K562 (cell line): ENCODE measurements at regions not wholly inside any gene's neighbourhood (a gene's known extent, or its start where the extent isn't known, plus 50 kb on each side); places are given as distances from the start of the nearest gene placed in this dataset.

Experiments used
- ATAC-seq: fragments of 200-7000 bp; cut with Tn5 transposase; 3 replicates; pipeline ENCODE4 v1.9.1; 2020; ENCODE audit warnings: moderate library complexity
- BruUV-seq: library from RNA; stranded (reverse); fragments of 400-500 nt; replicated peaks from 2 replicates; lab custom pipeline; 2021; lab: Mats Ljungman, UMichigan
- CTCF ChIA-PET: fragments of 300-600 bp; formaldehyde crosslinking; extraction: SDS; loops from one replicate; lab custom pipeline; 2021; ENCODE audit warnings: low intra/inter-chr PET ratio; lab: Yijun Ruan, JAX
- POLR2A ChIA-PET: fragments of 300-600, 350-650 bp; sonication (Branson Sonifier 250); formaldehyde crosslinking; extraction: SDS; loops from one replicate; lab custom pipeline; 2021; ENCODE audit warnings: antibody characterized with exemption, inconsistent platforms; lab: Yijun Ruan, JAX
- DNase-seq, 4 experiments: peaks; one replicate each; pipeline versions ENCODE4 v3.0.0 to v3.0.0-alpha.2; 2011 to 2018; ENCODE audit warnings: low spot score in 3 of 4, mixed read lengths in 3 of 4; ENCODE audit errors: extremely low read depth in 1 of 4
- FAIRE-seq: peaks from 2 replicates; lab custom pipeline; 2011; peaks lifted over from hg19 to GRCh38; lab: Jason Lieb, UNC
- H2AFZ ChIP-seq: 2 replicates; pipeline ENCODE4 v1.6.0; 2011; ENCODE audit warnings: low read depth, low read length, control low read depth, inconsistent platforms
- H3K27ac ChIP-seq: fragments of 200-600 bp; 3 replicates; pipeline ENCODE4 v1.8.0; 2011; ENCODE audit warnings: low read depth, mild to moderate bottlenecking, control low read depth, inconsistent platforms, low read length, moderate library complexity, mixed read lengths; ENCODE audit errors: extremely low read depth
- H3K27me3 ChIP-seq, 2 experiments: fragments of 300-600 bp in 1 of 2; 2 replicates in 1 of 2; 3 replicates in 1 of 2; pipeline versions ENCODE4 v1.6.0 to v1.8.0; 2011; ENCODE audit warnings: inconsistent platforms in 2 of 2, low read length in 2 of 2, mild to moderate bottlenecking in 1 of 2, mixed read lengths in 1 of 2, moderate library complexity in 1 of 2; ENCODE audit not compliant: control insufficient read depth in 2 of 2, insufficient read depth in 2 of 2
- H3K36me3 ChIP-seq: fragments of 300-600 bp; 3 replicates; pipeline ENCODE4 v1.8.0; 2011; ENCODE audit warnings: mild to moderate bottlenecking, low read length, inconsistent platforms; ENCODE audit not compliant: control insufficient read depth, insufficient read depth
- H3K4me1 ChIP-seq, 2 experiments: fragments of 200-600 bp in 1 of 2; replicated peaks in 1 of 2; 2 replicates in 1 of 2; 3 replicates in 1 of 2; pipeline versions ENCODE4 v1.5.1 to v1.8.0; 2011; ENCODE audit warnings: inconsistent platforms in 2 of 2, low read length in 2 of 2, mild to moderate bottlenecking in 1 of 2, mixed read lengths in 1 of 2, moderate library complexity in 1 of 2; ENCODE audit not compliant: control insufficient read depth in 2 of 2, insufficient read depth in 2 of 2
- H3K4me2 ChIP-seq: 2 replicates; pipeline ENCODE4 v1.6.1; 2011; ENCODE audit warnings: low read length, control low read depth, inconsistent platforms, mixed read lengths; ENCODE audit not compliant: insufficient read depth
- H3K4me3 ChIP-seq: fragments of 200-600 bp; sonication (generic), shearing (Covaris generic); 2 replicates; pipeline ENCODE4 v1.5.1; 2016; ENCODE audit warnings: control low read depth, inconsistent platforms
- H3K79me2 ChIP-seq: fragments of 200-600 bp; 3 replicates; pipeline ENCODE4 v1.8.0; 2011; ENCODE audit warnings: low read length, inconsistent platforms; ENCODE audit not compliant: control insufficient read depth, insufficient read depth
- H3K9ac ChIP-seq, 2 experiments: 2 replicates each; pipeline versions ENCODE4 v1.6.0 to v1.6.1; 2011; ENCODE audit warnings: low read depth in 2 of 2, low read length in 2 of 2, control low read depth in 1 of 2, inconsistent platforms in 1 of 2, mild to moderate bottlenecking in 1 of 2, mixed read lengths in 1 of 2; ENCODE audit not compliant: insufficient read depth in 1 of 2
- H3K9me1 ChIP-seq: one replicate; pipeline ENCODE4 v1.6.0; 2011; ENCODE audit warnings: inconsistent platforms, mild to moderate bottlenecking, low read length, moderate library complexity; ENCODE audit not compliant: control insufficient read depth, insufficient read depth
- H3K9me3 ChIP-seq: replicated peaks from 2 replicates; pipeline ENCODE4 v1.5.1; 2011; ENCODE audit warnings: low read depth, low read length, inconsistent platforms; ENCODE audit not compliant: control insufficient read depth, insufficient read depth
- H4K20me1 ChIP-seq: replicated peaks from 2 replicates; pipeline ENCODE4 v1.6.1; 2011; ENCODE audit warnings: low read length, inconsistent platforms, mixed read lengths; ENCODE audit not compliant: control insufficient read depth, insufficient read depth
- ARNT ChIP-seq, 2 experiments: fragments of 450-650 bp; IDR thresholded peaks; 2 replicates each; pipeline ENCODE4 v1.6.1; 2016; ENCODE audit warnings: mild to moderate bottlenecking in 1 of 2
- CAMTA2 ChIP-seq: fragments of 250-450 bp; sonication (Bioruptor Pico); conservative IDR thresholded peaks from 2 replicates; pipeline ENCODE4 v1.5.1; 2022
- ERF ChIP-seq: fragments of 450-650 bp; formaldehyde crosslinking; IDR thresholded peaks from 2 replicates; pipeline ENCODE4 v1.4.0; 2020; ENCODE audit warnings: mild to moderate bottlenecking, mixed read lengths
- HLTF ChIP-seq: fragments of 450-650 bp; IDR thresholded peaks from 2 replicates; pipeline ENCODE4 v1.6.1; 2016
- IRF2 ChIP-seq: sonication (generic); formaldehyde crosslinking; IDR thresholded peaks from 2 replicates; pipeline ENCODE4 v1.8.1; 2022; ENCODE audit warnings: mild to moderate bottlenecking, missing genetic modification reagents
- KAT8 ChIP-seq: fragments of 450-650 bp; IDR thresholded peaks from 2 replicates; pipeline ENCODE4 v1.6.1; 2016; ENCODE audit warnings: low read depth, mild to moderate bottlenecking
- POU5F1 ChIP-seq: fragments of 150-350 bp; IDR thresholded peaks from 2 replicates; pipeline ENCODE4 v1.6.1; 2014; ENCODE audit warnings: borderline replicate concordance, low read length, low read depth, mild to moderate bottlenecking; ENCODE audit not compliant: partially characterized antibody
- RNF2 ChIP-seq: sonication (generic); IDR thresholded peaks from 2 replicates; pipeline ENCODE4 v1.6.1; 2016
- ZFX ChIP-seq: sonication (generic); formaldehyde crosslinking; IDR thresholded peaks from 2 replicates; pipeline ENCODE4 v1.8.0; 2022; ENCODE audit warnings: mild to moderate bottlenecking, missing genetic modification reagents, moderate library complexity
- ZNF311 ChIP-seq: fragments of 250-450 bp; sonication (Bioruptor Pico); IDR thresholded peaks from 2 replicates; pipeline ENCODE4 v1.4.0; 2020; ENCODE audit warnings: mild to moderate bottlenecking, moderate library complexity
- WGBS: fragments of 100-300 bp; shearing (Covaris generic); methylation state at CpG from one replicate; pipeline ENCODE4 v1.1.6; 2016; ENCODE audit warnings: low coverage, mixed read lengths; ENCODE audit not compliant: insufficient coverage; ENCODE audit errors: missing lambda C conversion rate; 5-methylcytosine and 5-hydroxymethylcytosine counted together
- in situ Hi-C: fragments of 300-500 bp; cut with MboI; formaldehyde crosslinking; loops from 4 replicates; pipeline ENCODE4 v1.15.0; 2018; ENCODE audit warnings: inconsistent platforms, mixed read lengths
- intact Hi-C: fragments of 100-400 bp; cut with micrococcal nuclease; formaldehyde crosslinking; loops from 2 replicates; pipeline ENCODE4 v1.14.2; 2022

DNA sequence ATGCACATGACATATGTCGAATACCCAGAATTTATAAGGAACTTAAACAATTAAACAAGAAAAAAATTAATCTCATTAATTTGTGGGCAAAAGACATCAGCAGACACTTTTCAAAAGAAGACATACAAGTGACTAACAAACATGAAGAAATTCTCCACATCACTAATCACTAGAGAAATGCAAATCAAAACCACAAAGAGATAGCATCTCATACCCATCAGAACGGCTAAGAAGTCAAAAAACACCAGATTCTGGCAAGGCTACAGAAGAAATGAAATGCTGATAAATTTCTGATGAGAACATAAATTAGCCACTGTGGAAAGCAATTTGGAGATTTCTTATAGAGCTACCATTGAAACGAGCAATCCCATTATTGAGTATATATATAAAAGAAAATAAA is 210.6 kb upstream of the LUZP2 start (continued):
- TF ChIP-seq KAT8 (no peak), ARNT (IDR thresholded peaks at IDR 0.05) (no peak), POU5F1 (no peak), ERF (CRISPR knock-in tag) (no peak)
- TF ChIP-seq, all 486 proteins: peak for 0

DNA sequence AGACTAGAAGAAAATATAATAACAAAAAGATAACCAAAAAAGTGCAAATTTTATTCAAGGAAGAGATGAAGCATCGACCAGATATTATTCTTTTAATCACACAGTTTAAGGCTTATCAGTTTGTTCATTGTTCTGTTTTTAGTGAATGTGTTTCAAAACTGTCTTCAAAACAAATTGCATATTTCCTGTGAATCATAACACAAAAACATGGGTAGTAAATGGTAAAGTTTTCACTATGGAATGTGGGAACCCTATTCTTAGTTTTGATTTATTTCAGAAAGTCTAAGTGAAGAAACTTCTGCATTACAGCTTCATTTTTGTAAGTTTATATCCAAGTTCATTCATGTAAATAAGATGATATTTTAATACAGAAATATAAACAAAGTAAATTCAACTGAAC is 207.6 kb upstream of the LUZP2 start:
- DNase-seq (no peak), FAIRE-seq (no peak), ATAC-seq (no peak)
- Histone ChIP-seq H3K9me3 (no peaks in the 10 kb centered on the region; the same call in 1 of the 2 replicates), H3K27ac (no peak overlapping the region), H3K4me1 (no peaks in the 10 kb centered on the region), H3K9ac (no peak overlapping the region), H4K20me1 (no peaks in the 10 kb centered on the region), H3K27me3 (no peaks in the 10 kb centered on the region), H3K4me2 (no peak overlapping the region), H3K79me2 (no peaks in the 10 kb centered on the region), H2AFZ (no peak overlapping the region), H3K9me1 (no peaks in the 10 kb centered on the region), H3K4me3 (no peak overlapping the region), H3K36me3 (no peaks in the 10 kb centered on the region)
- ChIA-PET POLR2A (no interaction called here), CTCF (interaction anchor here (0.6 kb wide), 1 partner anchor 884 kb away, joined by 3 read pairs; no protein-coding TSS in a partner anchor)
- BruUV-seq = no TSS peak
- WGBS = 0% methylated on average over 1 of the region's 1 CpG
- intact Hi-C loops (no loop called here), in situ Hi-C loops (no loop called here)
- TF ChIP-seq ZNF311 (CRISPR knock-in tag) = no peak
- TF ChIP-seq HLTF = no peak
- TF ChIP-seq RNF2 = no peak
- no peak for TF ChIP-seq CAMTA2 (CRISPR knock-in tag)
- TF ChIP-seq IRF2 (CRISPR knock-in tag) = no peak
- no peak for TF ChIP-seq ZFX (CRISPR knock-in tag)
